Amniotic epithelial cell (primary cell): ENCODE measurements at regions not wholly inside any gene's neighbourhood (a gene's known extent, or its start where the extent isn't known, plus 50 kb on each side); places are given as distances from the start of the nearest gene placed in this dataset.
"Not testable (repeated sequence)": the region's sequence is repeated elsewhere in the genome, so short reads cannot be mapped to it uniquely, and the experiment has no call there.

Experiments used
- DNase-seq: peaks from one replicate; pipeline ENCODE4 v3.0.0-alpha.2; 2010; ENCODE audit warnings: low read depth

- DNase-seq = peak; percentile 36
These were observed 962.3 kb downstream of the EPHA3 start for GRCh38 chr3:90069748-90070147.

- no peak for DNase-seq
These were observed 968.7 kb downstream of the EPHA3 start for GRCh38 chr3:90076136-90076535.

- no peak for DNase-seq
These were observed 973.6 kb downstream of the EPHA3 start for GRCh38 chr3:90080988-90081387.

GRCh38 chr3:90086297-90086696, 978.9 kb downstream of the EPHA3 start:
- DNase-seq = not testable (repeated sequence)

GRCh38 chr3:90087703-90088102, 980.3 kb downstream of the EPHA3 start:
- no peak for DNase-seq

- peak; percentile 88 for DNase-seq
These were observed 984.1 kb downstream of the EPHA3 start for GRCh38 chr3:90091549-90091948.

- peak; percentile 40 for DNase-seq
These were observed 985.6 kb downstream of the EPHA3 start for GRCh38 chr3:90092994-90093393.

- no peak for DNase-seq
These were observed 988.4 kb downstream of the EPHA3 start for GRCh38 chr3:90095811-90096210.

- no peak for DNase-seq
These were observed 992.1 kb downstream of the EPHA3 start for GRCh38 chr3:90099493-90099892.

GRCh38 chr3:90102146-90102545, 994.7 kb downstream of the EPHA3 start:
- DNase-seq = no peak

- no peak for DNase-seq
These were observed 1013.9 kb downstream of the EPHA3 start for GRCh38 chr3:90121326-90121725.

GRCh38 chr3:90128391-90128790, 1021.0 kb downstream of the EPHA3 start:
- peak; percentile 11 for DNase-seq

- no peak for DNase-seq
These were observed 1022.3 kb downstream of the EPHA3 start for GRCh38 chr3:90129730-90130129.

GRCh38 chr3:90132197-90132596, 1024.8 kb downstream of the EPHA3 start:
- DNase-seq = peak; percentile 3

GRCh38 chr3:90134090-90134489, 1026.7 kb downstream of the EPHA3 start:
- DNase-seq = no peak

- no peak for DNase-seq
These were observed 1029.2 kb downstream of the EPHA3 start for GRCh38 chr3:90136456-90137191.

GRCh38 chr3:90145094-90145860, 1037.9 kb downstream of the EPHA3 start:
- DNase-seq = no peak

- no peak for DNase-seq
These were observed 1072.7 kb downstream of the EPHA3 start for GRCh38 chr3:90180096-90180495.

GRCh38 chr3:90180543-90180942, 1073.1 kb downstream of the EPHA3 start:
- no peak for DNase-seq

GRCh38 chr3:90182291-90182976, 1075.0 kb downstream of the EPHA3 start:
- DNase-seq = peak; percentile 40

- DNase-seq = peak; percentile 73
These were observed 1077.4 kb downstream of the EPHA3 start for GRCh38 chr3:90184861-90185260.

GRCh38 chr3:90197383-90197782, 1090.0 kb downstream of the EPHA3 start:
- not testable (repeated sequence) for DNase-seq

- not testable (repeated sequence) for DNase-seq
These were observed 1095.5 kb downstream of the EPHA3 start for GRCh38 chr3:90202931-90203330.
